Caco-2 (cell line): ENCODE measurements at regions not wholly inside any gene's neighbourhood (a gene's known extent, or its start where the extent isn't known, plus 50 kb on each side); places are given as distances from the start of the nearest gene placed in this dataset.
A peak's percentile ranks its signal among the peaks of the same experiment; 100 is the strongest.

ENCODE experiments used
- BruUV-seq: library from RNA; stranded (reverse); fragments of 400-500 nt; replicated peaks from 2 replicates; lab custom pipeline; 2021; lab: Mats Ljungman, UMichigan
- CTCF ChIA-PET: fragments of 300-600 bp; sonication (Branson Sonifier 250); formaldehyde crosslinking; loops from one replicate; lab custom pipeline; 2022; ENCODE audit warnings: antibody characterized with exemption; lab: Charles Lee
- POLR2A ChIA-PET: fragments of 300-600 bp; sonication (Branson Sonifier 250); formaldehyde crosslinking; loops from one replicate; lab custom pipeline; 2022; ENCODE audit warnings: antibody characterized with exemption; lab: Charles Lee
- DNase-seq, 2 experiments: peaks; one replicate each; pipeline versions ENCODE4 v3.0.0 to v3.0.0-alpha.2; 2020 to 2022
- H3K27me3 ChIP-seq: replicated peaks from 2 replicates; pipeline ENCODE4 v1.6.0; 2011; ENCODE audit warnings: low read length; ENCODE audit not compliant: control insufficient read depth, insufficient read depth
- H3K36me3 ChIP-seq: 2 replicates; pipeline ENCODE4 v1.5.1; 2011; ENCODE audit warnings: low read length; ENCODE audit not compliant: control insufficient read depth, insufficient read depth
- H3K4me1 ChIP-seq: fragments of 250-450 bp; sonication (Bioruptor Pico); 2 replicates; pipeline ENCODE4 v1.5.1; 2020; ENCODE audit warnings: mild to moderate bottlenecking
- H3K4me3 ChIP-seq: 2 replicates; pipeline ENCODE4 v1.5.1; 2011; ENCODE audit warnings: low read depth, mild to moderate bottlenecking, control low read depth, low read length
- H3K9me3 ChIP-seq: fragments of 250-450 bp; sonication (Bioruptor Pico); 2 replicates; pipeline ENCODE4 v1.5.1; 2020; ENCODE audit warnings: mild to moderate bottlenecking, moderate library complexity
- H3K27ac Mint-ChIP-seq: one replicate; pipeline ENCODE4 v1.8.0; 2022; ENCODE audit warnings: mixed read lengths; ENCODE audit not compliant: unreplicated experiment
- H3K27me3 Mint-ChIP-seq: one replicate; pipeline ENCODE4 v1.8.0; 2022; ENCODE audit warnings: mixed read lengths; ENCODE audit not compliant: insufficient read depth, unreplicated experiment
- H3K36me3 Mint-ChIP-seq: one replicate; pipeline ENCODE4 v1.8.0; 2022; ENCODE audit warnings: mild to moderate bottlenecking, mixed read lengths; ENCODE audit not compliant: insufficient read depth, unreplicated experiment
- H3K4me1 Mint-ChIP-seq: one replicate; pipeline ENCODE4 v1.8.0; 2022; ENCODE audit warnings: low read depth, mixed read lengths; ENCODE audit not compliant: unreplicated experiment
- H3K4me3 Mint-ChIP-seq: one replicate; pipeline ENCODE4 v1.8.0; 2022; ENCODE audit warnings: mild to moderate bottlenecking, moderate library complexity, mixed read lengths; ENCODE audit not compliant: unreplicated experiment
- H3K9me3 Mint-ChIP-seq: one replicate; pipeline ENCODE4 v1.8.0; 2022; ENCODE audit warnings: mixed read lengths; ENCODE audit not compliant: unreplicated experiment
- intact Hi-C: fragments of 100-400 bp; cut with micrococcal nuclease; formaldehyde crosslinking; loops from one replicate; pipeline ENCODE4 v1.10.0; 2022; ENCODE audit not compliant: unreplicated experiment
- TF ChIP-seq, protein P1 (sequence below), 2 experiments: fragments of 200-600 bp in 1 of 2; IDR thresholded peaks; 1 replicate in 1 of 2; 2 replicates in 1 of 2; pipeline versions ENCODE4 v1.5.1 to v1.8.0; 2011 to 2022; ENCODE audit warnings: antibody characterized with exemption in 1 of 2, control low read depth in 1 of 2, inconsistent platforms in 1 of 2, low read depth in 1 of 2, low read length in 1 of 2, mild to moderate bottlenecking in 1 of 2, moderate library complexity in 1 of 2; ENCODE audit not compliant: insufficient read depth in 1 of 2, severe bottlenecking in 1 of 2, unreplicated experiment in 1 of 2

DNA sequence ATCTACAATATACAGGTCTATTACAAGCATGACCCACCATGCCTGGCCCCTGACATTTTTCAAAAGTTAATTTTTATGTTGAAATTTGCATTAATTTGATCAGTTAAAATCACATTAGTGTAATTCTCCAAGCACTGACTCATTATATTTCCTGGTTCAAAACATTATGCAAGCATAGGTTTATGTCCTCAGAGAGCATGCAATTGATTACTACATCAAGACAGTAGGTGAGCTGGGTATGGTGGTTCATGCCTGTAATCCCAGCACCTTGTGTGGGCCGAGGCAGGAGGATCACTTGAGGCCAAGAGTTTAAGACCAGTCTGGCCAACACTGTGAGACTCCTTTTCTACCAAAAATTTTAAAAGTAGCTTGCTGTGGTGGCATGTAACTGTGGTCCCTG is 248.8 kb upstream of the KLHL1 start:
- intact Hi-C loops = no loop called here
- H3K9me3 ChIP-seq = no peaks in the 10 kb centered on the region
- TF ChIP-seq, protein P1, sequence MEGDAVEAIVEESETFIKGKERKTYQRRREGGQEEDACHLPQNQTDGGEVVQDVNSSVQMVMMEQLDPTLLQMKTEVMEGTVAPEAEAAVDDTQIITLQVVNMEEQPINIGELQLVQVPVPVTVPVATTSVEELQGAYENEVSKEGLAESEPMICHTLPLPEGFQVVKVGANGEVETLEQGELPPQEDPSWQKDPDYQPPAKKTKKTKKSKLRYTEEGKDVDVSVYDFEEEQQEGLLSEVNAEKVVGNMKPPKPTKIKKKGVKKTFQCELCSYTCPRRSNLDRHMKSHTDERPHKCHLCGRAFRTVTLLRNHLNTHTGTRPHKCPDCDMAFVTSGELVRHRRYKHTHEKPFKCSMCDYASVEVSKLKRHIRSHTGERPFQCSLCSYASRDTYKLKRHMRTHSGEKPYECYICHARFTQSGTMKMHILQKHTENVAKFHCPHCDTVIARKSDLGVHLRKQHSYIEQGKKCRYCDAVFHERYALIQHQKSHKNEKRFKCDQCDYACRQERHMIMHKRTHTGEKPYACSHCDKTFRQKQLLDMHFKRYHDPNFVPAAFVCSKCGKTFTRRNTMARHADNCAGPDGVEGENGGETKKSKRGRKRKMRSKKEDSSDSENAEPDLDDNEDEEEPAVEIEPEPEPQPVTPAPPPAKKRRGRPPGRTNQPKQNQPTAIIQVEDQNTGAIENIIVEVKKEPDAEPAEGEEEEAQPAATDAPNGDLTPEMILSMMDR (IDR thresholded peaks at IDR 0.05; ENCODE audit: insufficient read depth in 1 of 2, low read depth in 1 of 2, low read length in 1 of 2, severe bottlenecking in 1 of 2, unreplicated experiment in 1 of 2) = no peak
- H3K4me3 ChIP-seq = no peak overlapping the region
- ChIA-PET POLR2A (no interaction called here), CTCF (no interaction called here)
- no peaks in the 10 kb centered on the region for H3K4me1 ChIP-seq
- no TSS peak for BruUV-seq
- H3K27ac Mint-ChIP-seq = no peak overlapping the region
- no peak overlapping the region for H3K4me3 Mint-ChIP-seq
- no peaks in the 10 kb centered on the region for H3K27me3 Mint-ChIP-seq
- no peaks in the 10 kb centered on the region for H3K27me3 ChIP-seq
- no peaks in the 10 kb centered on the region for H3K36me3 Mint-ChIP-seq
- DNase-seq = no peak
- no peaks in the 10 kb centered on the region for H3K4me1 Mint-ChIP-seq
- no peaks in the 10 kb centered on the region for H3K9me3 Mint-ChIP-seq
- H3K36me3 ChIP-seq = no peaks in the 10 kb centered on the region

GRCh38 chr13:70353096-70353495 is 244.8 kb upstream of the KLHL1 start:
- Mint-ChIP-seq H3K9me3 (no peaks in the 10 kb centered on the region), H3K4me3 (no peak overlapping the region), H3K27ac (no peak overlapping the region), H3K27me3 (no peaks in the 10 kb centered on the region), H3K36me3 (no peaks in the 10 kb centered on the region), H3K4me1 (no peaks in the 10 kb centered on the region)
- TF ChIP-seq, protein P1 (IDR thresholded peaks at IDR 0.05; ENCODE audit: insufficient read depth in 1 of 2, low read depth in 1 of 2, low read length in 1 of 2, severe bottlenecking in 1 of 2, unreplicated experiment in 1 of 2) = peak in 1 of 2 experiments; percentile 25
- Histone ChIP-seq H3K4me3 (no peak overlapping the region), H3K4me1 (no peaks in the 10 kb centered on the region), H3K36me3 (no peaks in the 10 kb centered on the region), H3K27me3 (no peaks in the 10 kb centered on the region), H3K9me3 (no peaks in the 10 kb centered on the region)
- ChIA-PET CTCF (interaction anchor here (1.0 kb wide), 1 partner anchor 13 kb away, joined by 4 read pairs; no protein-coding TSS in a partner anchor), POLR2A (interaction anchor here (0.7 kb wide), 1 partner anchor 573 kb away, joined by 3 read pairs; no protein-coding TSS in a partner anchor)
- DNase-seq = peak in 1 of 2 experiments; percentile 7
- BruUV-seq = no TSS peak
- intact Hi-C loops = no loop called here

GRCh38 chr13:70347947-70348620 is 239.8 kb upstream of the KLHL1 start:
- H3K4me3 Mint-ChIP-seq = no peak overlapping the region

More at GRCh38 chr13:70347947-70348620, 239.8 kb upstream of the KLHL1 start:
- CTCF ChIA-PET = no interaction called here
- Mint-ChIP-seq H3K4me1 (no peaks in the 10 kb centered on the region), H3K27me3 (no peaks in the 10 kb centered on the region), H3K36me3 (no peaks in the 10 kb centered on the region), H3K9me3 (no peaks in the 10 kb centered on the region), H3K27ac (no peak overlapping the region)
- no peaks in the 10 kb centered on the region for H3K9me3 ChIP-seq
- POLR2A ChIA-PET = no interaction called here
- H3K36me3 ChIP-seq = no peaks in the 10 kb centered on the region
- no TSS peak for BruUV-seq
- intact Hi-C loops = no loop called here
- no peak overlapping the region for H3K4me3 ChIP-seq
- H3K27me3 ChIP-seq = no peaks in the 10 kb centered on the region
- DNase-seq = no peak
- TF ChIP-seq, protein P1 (IDR thresholded peaks at IDR 0.05; ENCODE audit: insufficient read depth in 1 of 2, low read depth in 1 of 2, low read length in 1 of 2, severe bottlenecking in 1 of 2, unreplicated experiment in 1 of 2) = no peak
- H3K4me1 ChIP-seq = no peaks in the 10 kb centered on the region
